Adrenal gland (tissue), 5 donors: ENCODE measurements at regions not wholly inside any gene's neighbourhood (a gene's known extent, or its start where the extent isn't known, plus 50 kb on each side); places are given as distances from the start of the nearest gene placed in this dataset.

Experiments used
- CTCF ChIP-seq, 6 experiments: fragments of 450-650 bp in 4 of 6; fragments of 200-600 bp in 2 of 6; sonication (generic) in 1 of 6; IDR thresholded peaks; 1 replicate in 5 of 6; 2 replicates in 1 of 6; pipeline versions ENCODE4 v1.5.1 to v1.8.0; 2016 to 2021; ENCODE audit warnings: antibody characterized with exemption in 6 of 6, mild to moderate bottlenecking in 2 of 6, moderate library complexity in 1 of 6
- POLR2A ChIP-seq, 2 donors: fragments of 450-650 bp; IDR thresholded peaks; one replicate each; pipeline ENCODE4 v1.6.1; 2017; ENCODE audit warnings: antibody characterized with exemption in 2 of 2, mild to moderate bottlenecking in 2 of 2, moderate library complexity in 1 of 2
- donor health status: DM: no; HTN: no; CAD: no.

GRCh38 chr2:126512026-126512425 is 143.9 kb upstream of the GYPC start:
- TF ChIP-seq CTCF (IDR thresholded peaks at IDR 0.05) (no peak), POLR2A (IDR thresholded peaks at IDR 0.05) (no peak)
